PC-3 (cell line): ENCODE measurements at regions not wholly inside any gene's neighbourhood (a gene's known extent, or its start where the extent isn't known, plus 50 kb on each side); places are given as distances from the start of the nearest gene placed in this dataset.

Experiments
- CTCF ChIP-seq: fragments of 300-600 bp; sonication (generic); conservative IDR thresholded peaks from 2 replicates; pipeline ENCODE4 v1.5.1; 2017; ENCODE audit warnings: antibody characterized with exemption, low read depth, mild to moderate bottlenecking, low read length
- EZH2 ChIP-seq: fragments of 300-600 bp; sonication (generic); IDR thresholded peaks from one replicate; pipeline ENCODE4 v1.6.1; 2017; ENCODE audit warnings: antibody characterized with exemption, mild to moderate bottlenecking, low read length; ENCODE audit not compliant: unreplicated experiment
- EZH2phosphoT487 ChIP-seq: fragments of 300-600 bp; sonication (generic); IDR thresholded peaks from 2 replicates; pipeline ENCODE4 v1.6.1; 2018; ENCODE audit warnings: mild to moderate bottlenecking, antibody characterized with exemption, low read length, borderline replicate concordance

DNA sequence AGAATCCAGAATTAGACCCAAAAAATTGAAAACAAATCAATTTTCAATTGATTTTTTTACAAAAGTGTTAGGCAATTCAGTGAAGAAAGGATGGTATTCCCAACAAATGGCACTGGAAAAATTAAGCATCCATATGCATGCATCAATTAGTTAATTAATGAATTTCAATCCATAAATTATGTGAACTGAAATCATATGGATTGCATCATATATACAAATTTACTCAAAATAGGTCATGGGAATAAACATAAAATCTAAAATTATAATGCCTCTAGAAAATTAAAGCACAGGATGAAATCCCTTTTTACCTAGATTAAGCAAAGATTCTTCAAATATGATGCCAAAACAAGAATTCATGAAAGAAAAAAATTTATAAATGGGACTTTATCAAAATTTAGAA lies 213.9 kb upstream of the KLHL29 start:
- TF ChIP-seq CTCF (no peak), EZH2 (no peak), EZH2phosphoT487 (no peak)
